COLO668 (cell line): ENCODE measurements at regions not wholly inside any gene's neighbourhood (a gene's known extent, or its start where the extent isn't known, plus 50 kb on each side); places are given as distances from the start of the nearest gene placed in this dataset.
"Not testable (repeated sequence)": the region's sequence is repeated elsewhere in the genome, so short reads cannot be mapped to it uniquely, and the experiment has no call there.

ENCODE experiments used
- DNase-seq: peaks from one replicate; lab custom pipeline; 2025; ENCODE audit not compliant: unreplicated experiment; lab: John Stamatoyannopoulos, UW

- no peak for DNase-seq
These were observed 95.4 kb upstream of the ANXA1 start for GRCh38 chr9:73056245-73056644.

- DNase-seq, result no peak
These were observed 97.6 kb upstream of the ANXA1 start for GRCh38 chr9:73054091-73054490.

- DNase-seq, result no peak
These were observed 98.1 kb upstream of the ANXA1 start for GRCh38 chr9:73053543-73053942.

- DNase-seq, result no peak
These were observed 98.2 kb upstream of the ALDH1A1 start for GRCh38 chr9:73050887-73051550.

GRCh38 chr9:73050065-73050816 lies 97.4 kb upstream of the ALDH1A1 start:
- DNase-seq, result no peak

GRCh38 chr9:73049280-73049679 lies 96.4 kb upstream of the ALDH1A1 start:
- no peak for DNase-seq

- no peak for DNase-seq
These were observed 93.9 kb upstream of the ALDH1A1 start for GRCh38 chr9:73046769-73047168.

GRCh38 chr9:73044776-73045175 lies 91.9 kb upstream of the ALDH1A1 start:
- not testable (repeated sequence) for DNase-seq

- no peak for DNase-seq
These were observed 89.3 kb upstream of the ALDH1A1 start for GRCh38 chr9:73042155-73042554.

GRCh38 chr9:73039271-73040263 lies 86.7 kb upstream of the ALDH1A1 start:
- DNase-seq, result no peak

GRCh38 chr9:73038613-73039012 lies 85.8 kb upstream of the ALDH1A1 start:
- DNase-seq, result no peak

GRCh38 chr9:73038089-73038509 lies 85.2 kb upstream of the ALDH1A1 start:
- no peak for DNase-seq

GRCh38 chr9:73037613-73038012 lies 84.8 kb upstream of the ALDH1A1 start:
- DNase-seq, result no peak

- no peak for DNase-seq
These were observed 82.1 kb upstream of the ALDH1A1 start for GRCh38 chr9:73034962-73035361.

- DNase-seq, result no peak
These were observed 78.5 kb upstream of the ALDH1A1 start for GRCh38 chr9:73031350-73031749.

- no peak for DNase-seq
These were observed 77.6 kb upstream of the ALDH1A1 start for GRCh38 chr9:73030370-73031030.

- DNase-seq, result no peak
These were observed 76.5 kb upstream of the ALDH1A1 start for GRCh38 chr9:73029346-73029745.

GRCh38 chr9:73026375-73026774 lies 73.5 kb upstream of the ALDH1A1 start:
- DNase-seq, result no peak

GRCh38 chr9:73024601-73025034 lies 71.8 kb upstream of the ALDH1A1 start:
- DNase-seq, result no peak

GRCh38 chr9:73023025-73023541 lies 70.2 kb upstream of the ALDH1A1 start:
- DNase-seq, result peak; percentile 56

- DNase-seq, result no peak
These were observed 69.5 kb upstream of the ALDH1A1 start for GRCh38 chr9:73022353-73022752.
